Skeletal muscle cell (primary cell): ENCODE measurements at regions not wholly inside any gene's neighbourhood (a gene's known extent, or its start where the extent isn't known, plus 50 kb on each side); places are given as distances from the start of the nearest gene placed in this dataset.
A peak's percentile ranks its signal among the peaks of the same experiment; 100 is the strongest.

ENCODE experiments used
- DNase-seq: peaks from one replicate; pipeline ENCODE4 v3.0.0-alpha.2; 2010; ENCODE audit warnings: low read depth
- H3K4me3 ChIP-seq: 2 replicates; pipeline ENCODE4 v1.5.1; 2011; ENCODE audit warnings: low read depth, mild to moderate bottlenecking, control low read depth, low read length, moderate library complexity

GRCh38 chr6:44722736-44723135 is 335.2 kb downstream of the CDC5L start:
- DNase-seq = no peak
- H3K4me3 ChIP-seq = no peak overlapping the region

- DNase-seq = no peak
- H3K4me3 ChIP-seq = no peak overlapping the region
Observed at GRCh38 chr6:44723439-44724197, 336.1 kb downstream of the CDC5L start.

GRCh38 chr6:44725070-44725469 is 337.6 kb downstream of the CDC5L start:
- no peak overlapping the region for H3K4me3 ChIP-seq
- DNase-seq = no peak

- no peak overlapping the region for H3K4me3 ChIP-seq
- DNase-seq = no peak
Observed at GRCh38 chr6:44727651-44728630, 340.4 kb downstream of the CDC5L start.

GRCh38 chr6:44730771-44731391 is 343.4 kb downstream of the CDC5L start:
- peak; percentile 66 for DNase-seq
- H3K4me3 ChIP-seq = no peak overlapping the region

GRCh38 chr6:44731485-44732095 is 344.1 kb downstream of the CDC5L start:
- no peak overlapping the region for H3K4me3 ChIP-seq
- DNase-seq = no peak

- no peak for DNase-seq
- no peak overlapping the region for H3K4me3 ChIP-seq
Observed at GRCh38 chr6:44732243-44732642, 344.7 kb downstream of the CDC5L start.

- no peak overlapping the region for H3K4me3 ChIP-seq
- no peak for DNase-seq
Observed at GRCh38 chr6:44733126-44733525, 345.6 kb downstream of the CDC5L start.

- DNase-seq = no peak
- H3K4me3 ChIP-seq = no peak overlapping the region
Observed at GRCh38 chr6:44733868-44734267, 346.4 kb downstream of the CDC5L start.

- DNase-seq = no peak
Observed at GRCh38 chr6:44734886-44735629, 347.6 kb downstream of the CDC5L start.

GRCh38 chr6:44735630-44735963 is 348.1 kb downstream of the CDC5L start:
- DNase-seq = peak; percentile 25

More at GRCh38 chr6:44734886-44735629, 347.6 kb downstream of the CDC5L start:
- no peak overlapping the region for H3K4me3 ChIP-seq

GRCh38 chr6:44737341-44737740 is 349.8 kb downstream of the CDC5L start:
- no peak for DNase-seq
- H3K4me3 ChIP-seq = no peak overlapping the region

More at GRCh38 chr6:44735630-44735963, 348.1 kb downstream of the CDC5L start:
- no peak overlapping the region for H3K4me3 ChIP-seq

GRCh38 chr6:44737829-44738528 is 350.5 kb downstream of the CDC5L start:
- H3K4me3 ChIP-seq = no peak overlapping the region
- DNase-seq = no peak

- peak; percentile 58 for DNase-seq
- no peak overlapping the region for H3K4me3 ChIP-seq
Observed at GRCh38 chr6:44738601-44739146, 351.2 kb downstream of the CDC5L start.

GRCh38 chr6:44739181-44739580 is 351.7 kb downstream of the CDC5L start:
- H3K4me3 ChIP-seq = no peak overlapping the region
- no peak for DNase-seq

- DNase-seq = no peak
- no peak overlapping the region for H3K4me3 ChIP-seq
Observed at GRCh38 chr6:44740566-44741120, 353.1 kb downstream of the CDC5L start.

GRCh38 chr6:44742201-44742600 is 354.7 kb downstream of the CDC5L start:
- no peak overlapping the region for H3K4me3 ChIP-seq
- DNase-seq = no peak

- no peak overlapping the region for H3K4me3 ChIP-seq
- no peak for DNase-seq
Observed at GRCh38 chr6:44742828-44743372, 355.4 kb downstream of the CDC5L start.
